Heart left ventricle (tissue), 16 donors: ENCODE measurements at regions not wholly inside any gene's neighbourhood (a gene's known extent, or its start where the extent isn't known, plus 50 kb on each side); places are given as distances from the start of the nearest gene placed in this dataset.
"Not testable (repeated sequence)": the region's sequence is repeated elsewhere in the genome, so short reads cannot be mapped to it uniquely, and the experiment has no call there.

Experiments
- ATAC-seq, 4 donors: fragments of 200-7000 bp; cut with Tn5 transposase; one replicate each; pipeline ENCODE4 v1.9.1; 2020 to 2022; ENCODE audit warnings: moderate library complexity in 4 of 4, mild to moderate bottlenecking in 3 of 4, moderate number of reproducible peaks in 1 of 4
- DNase-seq, 5 donors: peaks; one replicate each; pipeline ENCODE4 v3.0.0-alpha.2; 2020
- H3K27ac ChIP-seq, 12 donors: fragments of 200-600 bp; sonication (generic) in 4 of 12; one replicate each; pipeline versions ENCODE4 v1.5.0 to v1.8.0; 2016 to 2022; ENCODE audit warnings: mild to moderate bottlenecking in 2 of 12
- H3K27me3 ChIP-seq, 9 donors: fragments of 200-600 bp; sonication (generic) in 2 of 9; one replicate each; pipeline versions ENCODE4 v1.5.1 to v1.8.0; 2016 to 2022; ENCODE audit warnings: mild to moderate bottlenecking in 3 of 9
- H3K36me3 ChIP-seq, 9 donors: fragments of 200-600 bp; sonication (generic) in 2 of 9; one replicate each; pipeline versions ENCODE4 v1.5.0 to v1.8.0; 2018 to 2022; ENCODE audit warnings: mild to moderate bottlenecking in 2 of 9
- H3K4me1 ChIP-seq, 12 donors: fragments of 200-600 bp; sonication (generic) in 4 of 12; one replicate each; pipeline versions ENCODE4 v1.5.0 to v1.8.0; 2016 to 2022; ENCODE audit warnings: mild to moderate bottlenecking in 3 of 12
- H3K4me3 ChIP-seq, 12 donors: fragments of 200-600 bp; sonication (generic) in 4 of 12; one replicate each; pipeline versions ENCODE4 v1.5.0 to v1.8.0; 2017 to 2022; ENCODE audit warnings: mild to moderate bottlenecking in 9 of 12, moderate library complexity in 4 of 12
- H3K9me3 ChIP-seq, 12 donors: fragments of 200-600 bp; sonication (generic) in 4 of 12; one replicate each; pipeline versions ENCODE4 v1.5.0 to v1.8.0; 2016 to 2022; ENCODE audit warnings: mild to moderate bottlenecking in 1 of 12
- CTCF ChIP-seq, 12 donors: fragments of 200-600 bp; sonication (generic) in 4 of 12; IDR thresholded peaks; one replicate each; pipeline versions ENCODE4 v1.5.0 to v1.8.0; 2018 to 2022; ENCODE audit warnings: antibody characterized with exemption in 12 of 12, mild to moderate bottlenecking in 5 of 12
- POLR2A ChIP-seq, 2 donors: fragments of 450-650 bp; IDR thresholded peaks; one replicate each; pipeline ENCODE4 v1.6.1; 2017; ENCODE audit warnings: antibody characterized with exemption in 2 of 2, mild to moderate bottlenecking in 2 of 2, moderate library complexity in 2 of 2
- WGBS, 4 donors: extraction: QIAGEN DNeasy Blood & Tissue Kit in 2 of 4; methylation state at CpG; one replicate each; pipeline versions ENCODE4 v1.1.5 to v1.1.7; 2013 to 2018; 5-methylcytosine and 5-hydroxymethylcytosine counted together
- intact Hi-C, 10 donors: fragments of 100-400 bp; cut with DNase I; formaldehyde crosslinking; loops; one replicate each; pipeline versions ENCODE4 v1.11.1 to v1.14.2; 2022
- donor health status: ischemic (EF 13 %, LVEDD 7.1; RV severe dilation, severe dysfunction).
- donor health status: healthy with polysubstance abuse.
- donor health status: DM: no; HTN: yes; CAD: no.
- donor health status: DM: no; HTN: no; CAD: no.
- donor health status: ischemic (EF 25% LVEDD 6.9; RV normal size, moderate dysfunction).
- donor health status: ischemic (EF 25% LVEDD 5.7; RV mildly dilated, moderate dysfunction).
- donor health status: healthy.
- donor health status: DM: yes; HTN: yes; CAD: no.
- donor health status: ischemic (EF 35%, LVEDD 5.7; RV mildly dilated, moderate dysfunction).
- donor health status: nonischemic (EF 11% LVEDD 7.7; RV severe dilation, severe dysfunction).
- donor health status: DM: yes; HTN: yes; CAD: no.
- donor health status: PGD.
- donor health status: ischemic (EF 29% LVEDD 5.4; RV normal size, mild dysfunction).
- donor health status: nonischemic (EF 23%, LVEDD 6.1; RV moderate dilation, normal function).

- Histone ChIP-seq H3K27ac (no peak overlapping the region), H3K27me3 (no peaks in the 10 kb centered on the region), H3K36me3 (no peaks in the 10 kb centered on the region), H3K4me3 (no peak overlapping the region), H3K9me3 (no peaks in the 10 kb centered on the region), H3K4me1 (peaks cover 0 to 30% (median 12%) of the 10 kb centered on the region in 12 donors)
- ATAC-seq (no peak), DNase-seq (no peak)
- 84 to 89% (median 85%) methylated on average over 7 of the region's 7 CpGs for whole genome bisulfite sequencing, 4 donors
- intact Hi-C loops = no loop called here
- TF ChIP-seq CTCF (IDR thresholded peaks at IDR 0.05) = no peak
- no peak for TF ChIP-seq POLR2A (IDR thresholded peaks at IDR 0.05)
Measured at GRCh38 chr6:30810813-30811339, 66.5 kb upstream of the IER3 start.

GRCh38 chr6:30807566-30807965 is 63.2 kb upstream of the IER3 start:
- H3K27me3 ChIP-seq, DNase-seq, H3K4me1 ChIP-seq, H3K4me3 ChIP-seq, intact Hi-C loops, H3K36me3 ChIP-seq, H3K27ac ChIP-seq, H3K9me3 ChIP-seq, ATAC-seq: not testable (repeated sequence)
- WGBS, 4 donors = 90 to 97% (median 95%) methylated on average over 25 to 26 of the region's 26 CpGs

GRCh38 chr6:30806581-30807183 is 62.3 kb upstream of the IER3 start:
- no peak for TF ChIP-seq POLR2A (IDR thresholded peaks at IDR 0.05)
- no peak for TF ChIP-seq CTCF (IDR thresholded peaks at IDR 0.05)
- H3K9me3 ChIP-seq = no peaks in the 10 kb centered on the region
- WGBS, 4 donors = 86 to 89% (median 88%) methylated on average over 14 of the region's 14 CpGs
- no peak overlapping the region for H3K27ac ChIP-seq
- peaks cover 0 to under 1% (median 0%) of the 10 kb centered on the region in 12 donors for H3K4me1 ChIP-seq
- ATAC-seq (no peak), DNase-seq (no peak)
- no peaks in the 10 kb centered on the region for H3K27me3 ChIP-seq
- no peak overlapping the region for H3K4me3 ChIP-seq
- no peaks in the 10 kb centered on the region for H3K36me3 ChIP-seq
- intact Hi-C loops = no loop called here

GRCh38 chr6:30804333-30804732 is 60.0 kb upstream of the IER3 start:
- 92 to 100% (median 95%) methylated on average over 1 of the region's 1 CpG for WGBS, 4 donors
- intact Hi-C loops = no loop called here
- no peak overlapping the region for H3K27ac ChIP-seq
- H3K36me3 ChIP-seq = no peaks in the 10 kb centered on the region
- ATAC-seq (no peak), DNase-seq (no peak)
- H3K4me3 ChIP-seq = no peak overlapping the region
- no peaks in the 10 kb centered on the region for H3K9me3 ChIP-seq
- H3K4me1 ChIP-seq = peaks cover 0 to 22% (median 2%) of the 10 kb centered on the region in 12 donors
- TF ChIP-seq POLR2A (IDR thresholded peaks at IDR 0.05) = no peak
- no peaks in the 10 kb centered on the region for H3K27me3 ChIP-seq

GRCh38 chr6:30802731-30803130 is 58.4 kb upstream of the IER3 start:
- WGBS, 4 donors = 79 to 95% (median 88%) methylated on average over 1 of the region's 1 CpG

More at GRCh38 chr6:30802731-30803130, 58.4 kb upstream of the IER3 start:
- Histone ChIP-seq H3K4me1 (peaks cover 0 to 29% (median 2%) of the 10 kb centered on the region in 12 donors), H3K36me3 (no peaks in the 10 kb centered on the region), H3K9me3 (no peaks in the 10 kb centered on the region), H3K27me3 (no peaks in the 10 kb centered on the region), H3K4me3 (no peak overlapping the region), H3K27ac (no peak overlapping the region)
- TF ChIP-seq CTCF (IDR thresholded peaks at IDR 0.05) = no peak
- TF ChIP-seq POLR2A (IDR thresholded peaks at IDR 0.05) = no peak
- ATAC-seq (no peak), DNase-seq (no peak)
- intact Hi-C loops = no loop called here
